ENCODE measurements at regions not wholly inside any gene's neighbourhood (a gene's known extent, or its start where the extent isn't known, plus 50 kb on each side); places are given as distances from the start of the nearest gene placed in this dataset.

GRCh38 chr4:23134331-23134730, 441.6 kb downstream of the GBA3 start:
- FAIRE-seq (no peak), ATAC-seq (no peak), DNase-seq (ENCODE audit: low spot score) (no peak)
- Histone ChIP-seq H3K9me3 (ENCODE audit: low read length) (no peaks in the 10 kb centered on the region), H3K36me3 (replicated peaks in 1 of 2; ENCODE audit: control insufficient read depth in 1 of 2, insufficient read depth in 2 of 2, low read length in 2 of 2) (no peaks in the 10 kb centered on the region), H2AFZ (ENCODE audit: low read length) (no peak overlapping the region), H3K9ac (ENCODE audit: insufficient read depth, low read depth, low read length) (no peak overlapping the region), H3K27me3 (ENCODE audit: control insufficient read depth in 1 of 2, insufficient read depth in 2 of 2, low read length in 2 of 2) (no peaks in the 10 kb centered on the region; a peak in 1 of 5 replicates), H3K4me1 (ENCODE audit: insufficient read depth, low read length) (no peaks in the 10 kb centered on the region), H4K20me1 (ENCODE audit: insufficient read depth, low read length) (no peaks in the 10 kb centered on the region), H3K79me2 (ENCODE audit: insufficient read depth, low read length) (no peaks in the 10 kb centered on the region), H3K4me2 (ENCODE audit: low read depth, low read length) (no peak overlapping the region), H3K27ac (ENCODE audit: extremely low read length, insufficient read depth, low read length) (no peak overlapping the region), H3K4me3 (replicated peaks in 1 of 3; ENCODE audit: insufficient read depth in 1 of 3, low read depth in 2 of 3, low read length in 3 of 3) (no peak overlapping the region)
- ChIA-PET CTCF (ENCODE audit: low intra/inter-chr PET ratio, low total read pairs) (no interaction called here), POLR2A (no interaction called here)
- no TSS peak for BruUV-seq (replicated peaks)
- 0% methylated on average over 2 of the region's 2 CpGs for WGBS (ENCODE audit: low lambda C conversion rate)
- in situ Hi-C loops (cut with HindIII; ENCODE audit: extremely low pct_ligation_motif_present, low pct_unique_long_range_greater_than_20kb): no loop called here
- TF ChIP-seq ZNF547 (CRISPR knock-in tag; IDR thresholded peaks at IDR 0.05) (no peak), NCOR1 (IDR thresholded peaks at IDR 0.05; ENCODE audit: borderline replicate concordance, low read length) (no peak), ZNF414 (CRISPR knock-in tag; IDR thresholded peaks at IDR 0.05) (no peak)
- TF ChIP-seq, protein P1, sequence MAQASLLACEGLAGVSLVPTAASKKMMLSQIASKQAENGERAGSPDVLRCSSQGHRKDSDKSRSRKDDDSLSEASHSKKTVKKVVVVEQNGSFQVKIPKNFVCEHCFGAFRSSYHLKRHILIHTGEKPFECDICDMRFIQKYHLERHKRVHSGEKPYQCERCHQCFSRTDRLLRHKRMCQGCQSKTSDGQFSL (CRISPR knock-in tag; IDR thresholded peaks at IDR 0.05): no peak
- intact Hi-C loops (cut with micrococcal nuclease; ENCODE audit: unreplicated experiment): loop anchor here (10.0 kb wide), 1 partner anchor 1280 kb away; no protein-coding TSS in a partner anchor

GRCh38 chr4:23130845-23131244, 438.1 kb downstream of the GBA3 start:
- H3K4me2 ChIP-seq (ENCODE audit: low read depth, low read length): no peak overlapping the region
- intact Hi-C loops (cut with micrococcal nuclease; ENCODE audit: unreplicated experiment) (loop anchor here (10.0 kb wide), 1 partner anchor 1284 kb away; no protein-coding TSS in a partner anchor), in situ Hi-C loops (cut with HindIII; ENCODE audit: extremely low pct_ligation_motif_present, low pct_unique_long_range_greater_than_20kb) (no loop called here)
- no peaks in the 10 kb centered on the region for H4K20me1 ChIP-seq (ENCODE audit: insufficient read depth, low read length)
- H3K9me3 ChIP-seq (ENCODE audit: low read length): no peaks in the 10 kb centered on the region
- DNase-seq (ENCODE audit: low spot score) (no peak), ATAC-seq (no peak), FAIRE-seq (no peak)
- no peaks in the 10 kb centered on the region for H3K79me2 ChIP-seq (ENCODE audit: insufficient read depth, low read length)
- H2AFZ ChIP-seq (ENCODE audit: low read length): no peak overlapping the region
- H3K4me1 ChIP-seq (ENCODE audit: insufficient read depth, low read length): no peaks in the 10 kb centered on the region
- CTCF ChIA-PET (ENCODE audit: low intra/inter-chr PET ratio, low total read pairs): no interaction called here
- BruUV-seq (replicated peaks): no TSS peak
- no peak overlapping the region for H3K4me3 ChIP-seq (replicated peaks in 1 of 3; ENCODE audit: insufficient read depth in 1 of 3, low read depth in 2 of 3, low read length in 3 of 3)
- 21% methylated on average over 2 of the region's 2 CpGs for WGBS (ENCODE audit: low lambda C conversion rate)
- no peaks in the 10 kb centered on the region; a peak in 1 of 5 replicates for H3K27me3 ChIP-seq (ENCODE audit: control insufficient read depth in 1 of 2, insufficient read depth in 2 of 2, low read length in 2 of 2)
- POLR2A ChIA-PET: no interaction called here
- H3K36me3 ChIP-seq (replicated peaks in 1 of 2; ENCODE audit: control insufficient read depth in 1 of 2, insufficient read depth in 2 of 2, low read length in 2 of 2): no peaks in the 10 kb centered on the region
- H3K9ac ChIP-seq (ENCODE audit: insufficient read depth, low read depth, low read length): no peak overlapping the region
- H3K27ac ChIP-seq (ENCODE audit: extremely low read length, insufficient read depth, low read length): no peak overlapping the region
- TF ChIP-seq ZNF674 (CRISPR knock-in tag; IDR thresholded peaks at IDR 0.05; ENCODE audit: low read depth): no peak
- TF ChIP-seq, protein P2, sequence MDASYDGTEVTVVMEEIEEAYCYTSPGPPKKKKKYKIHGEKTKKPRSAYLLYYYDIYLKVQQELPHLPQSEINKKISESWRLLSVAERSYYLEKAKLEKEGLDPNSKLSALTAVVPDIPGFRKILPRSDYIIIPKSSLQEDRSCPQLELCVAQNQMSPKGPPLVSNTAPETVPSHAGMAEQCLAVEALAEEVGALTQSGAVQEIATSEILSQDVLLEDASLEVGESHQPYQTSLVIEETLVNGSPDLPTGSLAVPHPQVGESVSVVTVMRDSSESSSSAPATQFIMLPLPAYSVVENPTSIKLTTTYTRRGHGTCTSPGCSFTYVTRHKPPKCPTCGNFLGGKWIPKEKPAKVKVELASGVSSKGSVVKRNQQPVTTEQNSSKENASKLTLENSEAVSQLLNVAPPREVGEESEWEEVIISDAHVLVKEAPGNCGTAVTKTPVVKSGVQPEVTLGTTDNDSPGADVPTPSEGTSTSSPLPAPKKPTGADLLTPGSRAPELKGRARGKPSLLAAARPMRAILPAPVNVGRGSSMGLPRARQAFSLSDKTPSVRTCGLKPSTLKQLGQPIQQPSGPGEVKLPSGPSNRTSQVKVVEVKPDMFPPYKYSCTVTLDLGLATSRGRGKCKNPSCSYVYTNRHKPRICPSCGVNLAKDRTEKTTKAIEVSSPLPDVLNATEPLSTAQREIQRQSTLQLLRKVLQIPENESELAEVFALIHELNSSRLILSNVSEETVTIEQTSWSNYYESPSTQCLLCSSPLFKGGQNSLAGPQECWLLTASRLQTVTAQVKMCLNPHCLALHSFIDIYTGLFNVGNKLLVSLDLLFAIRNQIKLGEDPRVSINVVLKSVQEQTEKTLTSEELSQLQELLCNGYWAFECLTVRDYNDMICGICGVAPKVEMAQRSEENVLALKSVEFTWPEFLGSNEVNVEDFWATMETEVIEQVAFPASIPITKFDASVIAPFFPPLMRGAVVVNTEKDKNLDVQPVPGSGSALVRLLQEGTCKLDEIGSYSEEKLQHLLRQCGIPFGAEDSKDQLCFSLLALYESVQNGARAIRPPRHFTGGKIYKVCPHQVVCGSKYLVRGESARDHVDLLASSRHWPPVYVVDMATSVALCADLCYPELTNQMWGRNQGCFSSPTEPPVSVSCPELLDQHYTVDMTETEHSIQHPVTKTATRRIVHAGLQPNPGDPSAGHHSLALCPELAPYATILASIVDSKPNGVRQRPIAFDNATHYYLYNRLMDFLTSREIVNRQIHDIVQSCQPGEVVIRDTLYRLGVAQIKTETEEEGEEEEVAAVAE (CRISPR knock-in tag; IDR thresholded peaks at IDR 0.05; ENCODE audit: borderline replicate concordance): no peak
- TF ChIP-seq HINFP (CRISPR knock-in tag; IDR thresholded peaks at IDR 0.05; ENCODE audit: low read depth): no peak
- no peak for TF ChIP-seq TSC22D2 (CRISPR knock-in tag; IDR thresholded peaks at IDR 0.05; ENCODE audit: borderline replicate concordance)
- TF ChIP-seq HNRNPUL1 (IDR thresholded peaks at IDR 0.05; ENCODE audit: low read depth, low read length): no peak
- no peak for TF ChIP-seq FOXK1 (CRISPR knock-in tag; IDR thresholded peaks at IDR 0.05; ENCODE audit: borderline replicate concordance, low read depth)
- TF ChIP-seq SIN3A (IDR thresholded peaks at IDR 0.05; ENCODE audit: borderline replicate concordance, low read depth, low read length): no peak
- TF ChIP-seq ZNF747 (CRISPR knock-in tag; IDR thresholded peaks at IDR 0.05; ENCODE audit: borderline replicate concordance): no peak

All from HepG2 (cell line).